SKM-1 (cell line): ENCODE measurements at regions not wholly inside any gene's neighbourhood (a gene's known extent, or its start where the extent isn't known, plus 50 kb on each side); places are given as distances from the start of the nearest gene placed in this dataset.

Source experiments
- DNase-seq: peaks from one replicate; lab custom pipeline; 2025; ENCODE audit not compliant: unreplicated experiment; lab: John Stamatoyannopoulos, UW

- DNase-seq = no peak
Observed at GRCh38 chr6:28696167-28696566, 170.5 kb downstream of the GPX5 start.

GRCh38 chr6:28696682-28697081 is 171.0 kb downstream of the GPX5 start:
- DNase-seq = no peak

- DNase-seq = no peak
Observed at GRCh38 chr6:28707387-28708282, 182.0 kb downstream of the GPX5 start.

- DNase-seq = no peak
Observed at GRCh38 chr6:28709478-28710349, 184.0 kb downstream of the GPX5 start.

GRCh38 chr6:28710466-28711191 is 184.9 kb downstream of the GPX5 start:
- no peak for DNase-seq

GRCh38 chr6:28711325-28711724 is 185.6 kb downstream of the GPX5 start:
- no peak for DNase-seq

GRCh38 chr6:28711788-28712341 is 186.2 kb downstream of the GPX5 start:
- no peak for DNase-seq

- DNase-seq = no peak
Observed at GRCh38 chr6:28712982-28713381, 187.3 kb downstream of the GPX5 start.

- DNase-seq = no peak
Observed at GRCh38 chr6:28719275-28719940, 193.7 kb downstream of the GPX5 start.

- DNase-seq = no peak
Observed at GRCh38 chr6:28720357-28721231, 194.9 kb downstream of the GPX5 start.

- no peak for DNase-seq
Observed at GRCh38 chr6:28721372-28721771, 195.7 kb downstream of the GPX5 start.

- no peak for DNase-seq
Observed at GRCh38 chr6:28724395-28724794, 198.7 kb downstream of the GPX5 start.

GRCh38 chr6:28725274-28725809 is 198.4 kb downstream of the TRIM27 start:
- no peak for DNase-seq

GRCh38 chr6:28725890-28726348 is 197.9 kb downstream of the TRIM27 start:
- no peak for DNase-seq

- no peak for DNase-seq
Observed at GRCh38 chr6:28726569-28727309, 197.0 kb downstream of the TRIM27 start.

- no peak for DNase-seq
Observed at GRCh38 chr6:28727559-28728211, 196.1 kb downstream of the TRIM27 start.

- no peak for DNase-seq
Observed at GRCh38 chr6:28729501-28730402, 194.0 kb downstream of the TRIM27 start.
